A673 (cell line): ENCODE measurements at regions not wholly inside any gene's neighbourhood (a gene's known extent, or its start where the extent isn't known, plus 50 kb on each side); places are given as distances from the start of the nearest gene placed in this dataset.

Source experiments
- BruUV-seq: library from RNA; stranded (reverse); fragments of 400-500 nt; replicated peaks from 2 replicates; lab custom pipeline; 2021; lab: Mats Ljungman, UMichigan
- CTCF ChIA-PET: fragments of 300-600 bp; sonication (Branson Sonifier 250); formaldehyde crosslinking; loops from one replicate; lab custom pipeline; 2022; ENCODE audit warnings: antibody characterized with exemption; lab: Charles Lee
- POLR2A ChIA-PET: fragments of 300-600 bp; sonication (Branson Sonifier 250); formaldehyde crosslinking; loops from one replicate; lab custom pipeline; 2022; ENCODE audit warnings: antibody characterized with exemption; ENCODE audit not compliant: low non-redundant PET; lab: Charles Lee
- DNase-seq: peaks from one replicate; pipeline ENCODE4 v3.0.0-alpha.2; 2015; ENCODE audit warnings: low spot score
- H3K27ac ChIP-seq: fragments of 200-600 bp; sonication (generic); 2 replicates; pipeline ENCODE4 v1.5.1; 2016; ENCODE audit warnings: mixed run types, low read depth, mild to moderate bottlenecking, mixed read lengths, antibody characterized with exemption, low read length; ENCODE audit not compliant: poor library complexity, severe bottlenecking
- H3K27me3 ChIP-seq: fragments of 200-600 bp; sonication (generic); replicated peaks from 2 replicates; pipeline ENCODE4 v1.6.1; 2017; ENCODE audit warnings: mixed run types, low read depth, mild to moderate bottlenecking, mixed read lengths, antibody characterized with exemption, low read length; ENCODE audit not compliant: insufficient read depth, poor library complexity
- H3K36me3 ChIP-seq: fragments of 200-600 bp; sonication (generic); 2 replicates; pipeline ENCODE4 v1.6.1; 2016; ENCODE audit warnings: mixed run types, mild to moderate bottlenecking, mixed read lengths, antibody characterized with exemption, low read length; ENCODE audit not compliant: insufficient read depth, poor library complexity, severe bottlenecking
- H3K4me1 ChIP-seq: fragments of 200-600 bp; sonication (generic); 2 replicates; pipeline ENCODE4 v1.6.1; 2017; ENCODE audit warnings: mixed run types, mild to moderate bottlenecking, mixed read lengths, antibody characterized with exemption, low read length; ENCODE audit not compliant: insufficient read depth, poor library complexity, severe bottlenecking
- H3K4me3 ChIP-seq: fragments of 200-600 bp; sonication (generic); 2 replicates; pipeline ENCODE4 v1.5.1; 2016; ENCODE audit warnings: low read depth, mixed run types, mild to moderate bottlenecking, mixed read lengths, low read length; ENCODE audit not compliant: poor library complexity, severe bottlenecking
- H3K9me3 ChIP-seq: fragments of 200-600 bp; sonication (generic); 2 replicates; pipeline ENCODE4 v1.6.1; 2016; ENCODE audit warnings: mixed run types, low read depth, mild to moderate bottlenecking, mixed read lengths, antibody characterized with exemption, low read length; ENCODE audit not compliant: poor library complexity, severe bottlenecking
- CTCF ChIP-seq: fragments of 300-800, 200-600 bp; sonication (generic); conservative IDR thresholded peaks from 2 replicates; pipeline ENCODE4 v1.5.1; 2017; ENCODE audit warnings: low read depth, mild to moderate bottlenecking, antibody characterized with exemption, low read length, moderate library complexity, mixed read lengths
- EZH2 ChIP-seq: fragments of 200-600 bp; sonication (generic); IDR thresholded peaks from 2 replicates; pipeline ENCODE4 v1.6.1; 2017; ENCODE audit warnings: borderline replicate concordance, low read depth, mild to moderate bottlenecking, mixed read lengths, antibody characterized with exemption, low read length; ENCODE audit not compliant: poor library complexity, severe bottlenecking
- intact Hi-C: fragments of 100-400 bp; cut with micrococcal nuclease; formaldehyde crosslinking; loops from one replicate; pipeline ENCODE4 v1.10.0; 2022; ENCODE audit not compliant: unreplicated experiment

GRCh38 chr17:77824102-77824779 lies 134.3 kb upstream of the TNRC6C start:
- Histone ChIP-seq H3K4me3 (no peak overlapping the region), H3K4me1 (peaks cover 21% of the 10 kb centered on the region), H3K27ac (no peak overlapping the region), H3K27me3 (peaks cover 4% of the 10 kb centered on the region), H3K36me3 (no peaks in the 10 kb centered on the region), H3K9me3 (no peaks in the 10 kb centered on the region)
- DNase-seq: no peak
- no TSS peak for BruUV-seq
- TF ChIP-seq CTCF: no peak
- TF ChIP-seq EZH2: no peak
- intact Hi-C loops: no loop called here
- ChIA-PET CTCF (no interaction called here), POLR2A (no interaction called here)

DNA sequence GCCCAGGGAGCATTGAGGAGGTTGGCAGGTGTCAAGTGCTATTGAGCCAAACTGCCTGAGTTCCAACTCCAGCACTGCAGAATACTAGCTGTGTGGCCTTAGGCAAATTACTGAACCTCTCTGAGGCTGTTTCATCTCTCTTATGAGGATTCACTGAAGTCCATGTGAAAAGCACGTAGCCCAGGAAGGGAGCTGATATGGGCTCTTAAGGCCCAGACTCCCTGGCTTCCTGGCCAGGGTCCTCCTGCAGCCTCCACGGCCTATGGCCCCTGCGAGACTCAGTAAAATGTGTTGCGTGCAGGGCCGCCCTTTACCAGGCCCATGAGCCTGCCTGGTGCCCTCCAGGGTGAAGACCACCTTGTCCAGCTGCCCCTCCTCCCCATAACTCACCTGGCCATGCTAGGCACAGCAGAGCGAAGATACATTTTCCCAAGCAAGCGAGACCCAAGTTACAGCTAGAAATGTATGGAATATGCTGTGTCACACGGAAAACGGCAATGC lies 133.7 kb upstream of the TNRC6C start:
- intact Hi-C loops: no loop called here
- no peaks in the 10 kb centered on the region for H3K36me3 ChIP-seq
- CTCF ChIA-PET: no interaction called here
- BruUV-seq: no TSS peak
- H3K27ac ChIP-seq: no peak overlapping the region
- no peaks in the 10 kb centered on the region for H3K9me3 ChIP-seq
- DNase-seq: no peak
- peaks cover 4% of the 10 kb centered on the region for H3K27me3 ChIP-seq
- peaks cover 21% of the 10 kb centered on the region for H3K4me1 ChIP-seq
- no peak for TF ChIP-seq CTCF
- TF ChIP-seq EZH2: no peak
- POLR2A ChIA-PET: no interaction called here
- no peak overlapping the region for H3K4me3 ChIP-seq

GRCh38 chr17:77825621-77826020 lies 132.9 kb upstream of the TNRC6C start:
- Histone ChIP-seq H3K4me1 (peaks cover 21% of the 10 kb centered on the region), H3K36me3 (no peaks in the 10 kb centered on the region), H3K27ac (no peak overlapping the region), H3K4me3 (no peak overlapping the region), H3K9me3 (no peaks in the 10 kb centered on the region), H3K27me3 (peaks cover 4% of the 10 kb centered on the region)
- TF ChIP-seq CTCF: no peak
- TF ChIP-seq EZH2: no peak
- ChIA-PET POLR2A (no interaction called here), CTCF (no interaction called here)
- intact Hi-C loops: no loop called here
- DNase-seq: no peak
- BruUV-seq: no TSS peak
